WTC11 (cell line): ENCODE measurements at regions not wholly inside any gene's neighbourhood (a gene's known extent, or its start where the extent isn't known, plus 50 kb on each side); places are given as distances from the start of the nearest gene placed in this dataset.

Experiments used
- ETV6 ChIP-seq: sonication (generic); formaldehyde crosslinking; IDR thresholded peaks from 2 replicates; pipeline ENCODE4 v1.8.1; 2022; ENCODE audit warnings: mild to moderate bottlenecking, missing genetic modification reagents
- FOXJ3 ChIP-seq: sonication (generic); formaldehyde crosslinking; IDR thresholded peaks from 2 replicates; pipeline ENCODE4 v1.9.0; 2021; ENCODE audit warnings: missing genetic modification reagents, mild to moderate bottlenecking, borderline replicate concordance
- JAZF1 ChIP-seq: fragments of 250-450 bp; sonication (Bioruptor Pico); IDR thresholded peaks from 2 replicates; pipeline ENCODE4 v1.9.0; 2021; ENCODE audit warnings: moderate library complexity, mild to moderate bottlenecking, inconsistent platforms
- JUN ChIP-seq: sonication (generic); formaldehyde crosslinking; IDR thresholded peaks from 2 replicates; pipeline ENCODE4 v1.8.0; 2023; ENCODE audit warnings: mild to moderate bottlenecking, missing genetic modification reagents
- KAT7 ChIP-seq: sonication (generic); formaldehyde crosslinking; IDR thresholded peaks from 2 replicates; pipeline ENCODE4 v1.8.1; 2023; ENCODE audit warnings: missing genetic modification reagents, mild to moderate bottlenecking, borderline replicate concordance
- NFE2L1 ChIP-seq: sonication (generic); formaldehyde crosslinking; IDR thresholded peaks from 2 replicates; pipeline ENCODE4 v1.8.1; 2023; ENCODE audit warnings: missing genetic modification reagents
- ZNF671 ChIP-seq: fragments of 250-450 bp; sonication (Bioruptor Pico); IDR thresholded peaks from 2 replicates; pipeline ENCODE4 v1.8.0; 2021; ENCODE audit warnings: mild to moderate bottlenecking
- TF ChIP-seq, protein P1 (sequence below): sonication (generic); formaldehyde crosslinking; IDR thresholded peaks from 2 replicates; pipeline ENCODE4 v1.8.1; 2023; ENCODE audit warnings: mild to moderate bottlenecking, moderate library complexity, missing genetic modification reagents
- TF ChIP-seq, protein P2 (sequence below): fragments of 200-600 bp; IDR thresholded peaks from 2 replicates; pipeline ENCODE4 v1.8.0; 2022; ENCODE audit warnings: antibody characterized with exemption
- TF ChIP-seq, protein P3 (sequence below): sonication (generic); formaldehyde crosslinking; IDR thresholded peaks from 2 replicates; pipeline ENCODE4 v1.8.0; 2022; ENCODE audit warnings: mild to moderate bottlenecking, missing genetic modification reagents
- TF ChIP-seq, protein P4 (sequence below): sonication (generic); formaldehyde crosslinking; IDR thresholded peaks from 2 replicates; pipeline ENCODE4 v1.8.1; 2022; ENCODE audit warnings: low read depth, mild to moderate bottlenecking, moderate library complexity, missing genetic modification reagents, borderline replicate concordance
- TF ChIP-seq, protein P5 (sequence below): fragments of 250-450 bp; sonication (Bioruptor Pico); IDR thresholded peaks from 2 replicates; pipeline ENCODE4 v2.1.2; 2022; ENCODE audit warnings: mild to moderate bottlenecking, moderate library complexity
- TF ChIP-seq, protein P6 (sequence below): sonication (generic); formaldehyde crosslinking; IDR thresholded peaks from 2 replicates; pipeline ENCODE4 v1.8.0; 2022; ENCODE audit warnings: mild to moderate bottlenecking, missing genetic modification reagents
- TF ChIP-seq, protein P7 (sequence below): sonication (generic); formaldehyde crosslinking; IDR thresholded peaks from 2 replicates; pipeline ENCODE4 v1.8.0; 2023; ENCODE audit warnings: missing genetic modification reagents, mild to moderate bottlenecking, borderline replicate concordance

DNA sequence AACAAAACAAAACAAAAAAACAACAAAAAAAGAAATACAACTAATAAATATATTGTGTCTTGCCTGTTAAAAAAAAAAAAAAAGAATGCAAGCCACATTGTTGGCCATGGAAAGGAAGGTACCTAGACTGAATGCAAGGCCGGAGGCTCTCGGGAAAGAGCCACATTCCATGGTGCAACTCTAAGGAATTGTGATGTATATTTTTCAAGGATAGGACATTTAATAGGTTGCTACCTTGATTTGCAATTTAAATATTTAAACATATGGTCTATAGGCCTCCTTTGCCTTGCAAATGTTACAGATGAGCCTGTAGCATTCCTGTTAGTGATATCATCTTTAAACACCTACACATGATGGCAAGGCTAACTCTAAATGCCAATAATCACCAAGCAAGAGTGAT lies 650.9 kb downstream of the TOX3 start:
- no peak for TF ChIP-seq ETV6 (CRISPR knock-in tag)
- TF ChIP-seq, protein P1, sequence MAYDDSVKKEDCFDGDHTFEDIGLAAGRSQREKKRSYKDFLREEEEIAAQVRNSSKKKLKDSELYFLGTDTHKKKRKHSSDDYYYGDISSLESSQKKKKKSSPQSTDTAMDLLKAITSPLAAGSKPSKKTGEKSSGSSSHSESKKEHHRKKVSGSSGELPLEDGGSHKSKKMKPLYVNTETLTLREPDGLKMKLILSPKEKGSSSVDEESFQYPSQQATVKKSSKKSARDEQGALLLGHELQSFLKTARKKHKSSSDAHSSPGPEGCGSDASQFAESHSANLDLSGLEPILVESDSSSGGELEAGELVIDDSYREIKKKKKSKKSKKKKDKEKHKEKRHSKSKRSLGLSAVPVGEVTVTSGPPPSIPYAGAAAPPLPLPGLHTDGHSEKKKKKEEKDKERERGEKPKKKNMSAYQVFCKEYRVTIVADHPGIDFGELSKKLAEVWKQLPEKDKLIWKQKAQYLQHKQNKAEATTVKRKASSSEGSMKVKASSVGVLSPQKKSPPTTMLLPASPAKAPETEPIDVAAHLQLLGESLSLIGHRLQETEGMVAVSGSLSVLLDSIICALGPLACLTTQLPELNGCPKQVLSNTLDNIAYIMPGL (CRISPR knock-in tag) = no peak
- no peak for TF ChIP-seq NFE2L1 (CRISPR knock-in tag)
- no peak for TF ChIP-seq ZNF671 (CRISPR knock-in tag)
- TF ChIP-seq JUN (CRISPR knock-in tag) = no peak
- TF ChIP-seq, protein P2, sequence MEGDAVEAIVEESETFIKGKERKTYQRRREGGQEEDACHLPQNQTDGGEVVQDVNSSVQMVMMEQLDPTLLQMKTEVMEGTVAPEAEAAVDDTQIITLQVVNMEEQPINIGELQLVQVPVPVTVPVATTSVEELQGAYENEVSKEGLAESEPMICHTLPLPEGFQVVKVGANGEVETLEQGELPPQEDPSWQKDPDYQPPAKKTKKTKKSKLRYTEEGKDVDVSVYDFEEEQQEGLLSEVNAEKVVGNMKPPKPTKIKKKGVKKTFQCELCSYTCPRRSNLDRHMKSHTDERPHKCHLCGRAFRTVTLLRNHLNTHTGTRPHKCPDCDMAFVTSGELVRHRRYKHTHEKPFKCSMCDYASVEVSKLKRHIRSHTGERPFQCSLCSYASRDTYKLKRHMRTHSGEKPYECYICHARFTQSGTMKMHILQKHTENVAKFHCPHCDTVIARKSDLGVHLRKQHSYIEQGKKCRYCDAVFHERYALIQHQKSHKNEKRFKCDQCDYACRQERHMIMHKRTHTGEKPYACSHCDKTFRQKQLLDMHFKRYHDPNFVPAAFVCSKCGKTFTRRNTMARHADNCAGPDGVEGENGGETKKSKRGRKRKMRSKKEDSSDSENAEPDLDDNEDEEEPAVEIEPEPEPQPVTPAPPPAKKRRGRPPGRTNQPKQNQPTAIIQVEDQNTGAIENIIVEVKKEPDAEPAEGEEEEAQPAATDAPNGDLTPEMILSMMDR = no peak
- no peak for TF ChIP-seq JAZF1 (CRISPR knock-in tag)
- TF ChIP-seq, protein P3, sequence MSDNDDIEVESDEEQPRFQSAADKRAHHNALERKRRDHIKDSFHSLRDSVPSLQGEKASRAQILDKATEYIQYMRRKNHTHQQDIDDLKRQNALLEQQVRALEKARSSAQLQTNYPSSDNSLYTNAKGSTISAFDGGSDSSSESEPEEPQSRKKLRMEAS (CRISPR knock-in tag) = no peak
- no peak for TF ChIP-seq KAT7
- TF ChIP-seq, protein P4, sequence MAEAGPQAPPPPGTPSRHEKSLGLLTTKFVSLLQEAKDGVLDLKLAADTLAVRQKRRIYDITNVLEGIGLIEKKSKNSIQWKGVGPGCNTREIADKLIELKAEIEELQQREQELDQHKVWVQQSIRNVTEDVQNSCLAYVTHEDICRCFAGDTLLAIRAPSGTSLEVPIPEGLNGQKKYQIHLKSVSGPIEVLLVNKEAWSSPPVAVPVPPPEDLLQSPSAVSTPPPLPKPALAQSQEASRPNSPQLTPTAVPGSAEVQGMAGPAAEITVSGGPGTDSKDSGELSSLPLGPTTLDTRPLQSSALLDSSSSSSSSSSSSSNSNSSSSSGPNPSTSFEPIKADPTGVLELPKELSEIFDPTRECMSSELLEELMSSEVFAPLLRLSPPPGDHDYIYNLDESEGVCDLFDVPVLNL (CRISPR knock-in tag) = no peak
- TF ChIP-seq, protein P5, sequence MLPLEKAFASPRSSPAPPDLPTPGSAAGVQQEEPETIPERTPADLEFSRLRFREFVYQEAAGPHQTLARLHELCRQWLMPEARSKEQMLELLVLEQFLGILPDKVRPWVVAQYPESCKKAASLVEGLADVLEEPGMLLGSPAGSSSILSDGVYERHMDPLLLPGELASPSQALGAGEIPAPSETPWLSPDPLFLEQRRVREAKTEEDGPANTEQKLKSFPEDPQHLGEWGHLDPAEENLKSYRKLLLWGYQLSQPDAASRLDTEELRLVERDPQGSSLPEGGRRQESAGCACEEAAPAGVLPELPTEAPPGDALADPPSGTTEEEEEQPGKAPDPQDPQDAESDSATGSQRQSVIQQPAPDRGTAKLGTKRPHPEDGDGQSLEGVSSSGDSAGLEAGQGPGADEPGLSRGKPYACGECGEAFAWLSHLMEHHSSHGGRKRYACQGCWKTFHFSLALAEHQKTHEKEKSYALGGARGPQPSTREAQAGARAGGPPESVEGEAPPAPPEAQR (CRISPR knock-in tag) = no peak
- TF ChIP-seq, protein P6, sequence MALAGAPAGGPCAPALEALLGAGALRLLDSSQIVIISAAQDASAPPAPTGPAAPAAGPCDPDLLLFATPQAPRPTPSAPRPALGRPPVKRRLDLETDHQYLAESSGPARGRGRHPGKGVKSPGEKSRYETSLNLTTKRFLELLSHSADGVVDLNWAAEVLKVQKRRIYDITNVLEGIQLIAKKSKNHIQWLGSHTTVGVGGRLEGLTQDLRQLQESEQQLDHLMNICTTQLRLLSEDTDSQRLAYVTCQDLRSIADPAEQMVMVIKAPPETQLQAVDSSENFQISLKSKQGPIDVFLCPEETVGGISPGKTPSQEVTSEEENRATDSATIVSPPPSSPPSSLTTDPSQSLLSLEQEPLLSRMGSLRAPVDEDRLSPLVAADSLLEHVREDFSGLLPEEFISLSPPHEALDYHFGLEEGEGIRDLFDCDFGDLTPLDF = no peak
- no peak for TF ChIP-seq FOXJ3 (CRISPR knock-in tag)
- TF ChIP-seq, protein P7, sequence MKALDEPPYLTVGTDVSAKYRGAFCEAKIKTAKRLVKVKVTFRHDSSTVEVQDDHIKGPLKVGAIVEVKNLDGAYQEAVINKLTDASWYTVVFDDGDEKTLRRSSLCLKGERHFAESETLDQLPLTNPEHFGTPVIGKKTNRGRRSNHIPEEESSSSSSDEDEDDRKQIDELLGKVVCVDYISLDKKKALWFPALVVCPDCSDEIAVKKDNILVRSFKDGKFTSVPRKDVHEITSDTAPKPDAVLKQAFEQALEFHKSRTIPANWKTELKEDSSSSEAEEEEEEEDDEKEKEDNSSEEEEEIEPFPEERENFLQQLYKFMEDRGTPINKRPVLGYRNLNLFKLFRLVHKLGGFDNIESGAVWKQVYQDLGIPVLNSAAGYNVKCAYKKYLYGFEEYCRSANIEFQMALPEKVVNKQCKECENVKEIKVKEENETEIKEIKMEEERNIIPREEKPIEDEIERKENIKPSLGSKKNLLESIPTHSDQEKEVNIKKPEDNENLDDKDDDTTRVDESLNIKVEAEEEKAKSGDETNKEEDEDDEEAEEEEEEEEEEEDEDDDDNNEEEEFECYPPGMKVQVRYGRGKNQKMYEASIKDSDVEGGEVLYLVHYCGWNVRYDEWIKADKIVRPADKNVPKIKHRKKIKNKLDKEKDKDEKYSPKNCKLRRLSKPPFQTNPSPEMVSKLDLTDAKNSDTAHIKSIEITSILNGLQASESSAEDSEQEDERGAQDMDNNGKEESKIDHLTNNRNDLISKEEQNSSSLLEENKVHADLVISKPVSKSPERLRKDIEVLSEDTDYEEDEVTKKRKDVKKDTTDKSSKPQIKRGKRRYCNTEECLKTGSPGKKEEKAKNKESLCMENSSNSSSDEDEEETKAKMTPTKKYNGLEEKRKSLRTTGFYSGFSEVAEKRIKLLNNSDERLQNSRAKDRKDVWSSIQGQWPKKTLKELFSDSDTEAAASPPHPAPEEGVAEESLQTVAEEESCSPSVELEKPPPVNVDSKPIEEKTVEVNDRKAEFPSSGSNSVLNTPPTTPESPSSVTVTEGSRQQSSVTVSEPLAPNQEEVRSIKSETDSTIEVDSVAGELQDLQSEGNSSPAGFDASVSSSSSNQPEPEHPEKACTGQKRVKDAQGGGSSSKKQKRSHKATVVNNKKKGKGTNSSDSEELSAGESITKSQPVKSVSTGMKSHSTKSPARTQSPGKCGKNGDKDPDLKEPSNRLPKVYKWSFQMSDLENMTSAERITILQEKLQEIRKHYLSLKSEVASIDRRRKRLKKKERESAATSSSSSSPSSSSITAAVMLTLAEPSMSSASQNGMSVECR (CRISPR knock-in tag) = no peak
